Activated T-cell treated with anti-CD3 and anti-CD28 coated beads, Interleukin-2, amount 50 U/mL, for 24 hours (primary cell): ENCODE measurements at regions not wholly inside any gene's neighbourhood (a gene's known extent, or its start where the extent isn't known, plus 50 kb on each side); places are given as distances from the start of the nearest gene placed in this dataset.

Source experiments
- DNase-seq: peaks from one replicate; pipeline ENCODE4 v3.0.0-alpha.2; 2020
- H3K27ac Mint-ChIP-seq: 2 replicates; pipeline ENCODE4 v1.8.0; 2020; ENCODE audit warnings: mild to moderate bottlenecking, mixed read lengths
- H3K27me3 Mint-ChIP-seq: 2 replicates; pipeline ENCODE4 v1.8.0; 2020; ENCODE audit warnings: mixed read lengths
- H3K36me3 Mint-ChIP-seq: 2 replicates; pipeline ENCODE4 v1.8.0; 2020; ENCODE audit warnings: low read depth, mixed read lengths
- H3K4me1 Mint-ChIP-seq: 2 replicates; pipeline ENCODE4 v1.8.0; 2020; ENCODE audit warnings: low read depth, mixed read lengths
- H3K4me3 Mint-ChIP-seq: 2 replicates; pipeline ENCODE4 v1.8.0; 2020; ENCODE audit warnings: mild to moderate bottlenecking, moderate library complexity, mixed read lengths
- H3K9me3 Mint-ChIP-seq: 2 replicates; pipeline ENCODE4 v1.8.0; 2020; ENCODE audit warnings: mixed read lengths

DNA sequence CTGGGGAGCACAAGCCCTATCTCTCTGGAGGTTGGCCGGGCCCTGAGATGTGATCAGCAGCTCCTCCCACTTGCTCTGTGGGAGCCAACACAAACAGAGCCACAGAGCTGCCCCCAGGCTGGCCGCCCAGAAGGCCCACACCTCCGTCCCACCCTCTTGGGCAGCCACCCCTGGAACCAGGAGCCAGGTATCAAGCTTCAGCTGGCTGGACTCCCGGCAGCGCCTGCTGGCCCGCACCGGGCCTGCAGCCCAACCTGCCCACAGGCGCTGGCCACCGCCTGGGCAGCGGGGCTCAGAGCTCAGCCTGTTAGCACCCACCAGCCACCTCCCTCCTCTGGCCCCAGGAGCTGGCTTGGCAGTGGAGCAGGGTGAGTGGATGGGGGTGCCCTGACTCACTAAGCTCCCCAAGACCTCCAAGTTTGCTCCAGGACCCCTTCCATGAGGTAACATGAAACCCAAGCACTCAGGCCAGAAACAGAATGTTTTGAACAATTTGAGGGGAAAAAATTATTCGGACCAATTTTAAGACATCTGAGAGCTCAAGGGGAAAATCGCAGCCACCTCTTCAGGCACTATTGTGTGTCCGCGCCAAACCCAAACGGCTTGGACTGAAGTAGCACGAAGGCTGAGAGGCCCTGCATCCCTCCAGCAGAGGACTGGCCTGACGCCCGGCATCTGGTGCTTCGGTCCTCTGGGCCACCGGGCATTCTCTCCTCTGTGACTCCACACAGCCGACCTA, 450.8 kb downstream of the SOX6 start:
- H3K27me3 Mint-ChIP-seq, result no peaks in the 10 kb centered on the region
- H3K9me3 Mint-ChIP-seq, result no peaks in the 10 kb centered on the region
- no peak overlapping the region for H3K27ac Mint-ChIP-seq
- no peak overlapping the region for H3K4me3 Mint-ChIP-seq
- no peaks in the 10 kb centered on the region for H3K4me1 Mint-ChIP-seq
- no peak for DNase-seq
- no peaks in the 10 kb centered on the region for H3K36me3 Mint-ChIP-seq

DNA sequence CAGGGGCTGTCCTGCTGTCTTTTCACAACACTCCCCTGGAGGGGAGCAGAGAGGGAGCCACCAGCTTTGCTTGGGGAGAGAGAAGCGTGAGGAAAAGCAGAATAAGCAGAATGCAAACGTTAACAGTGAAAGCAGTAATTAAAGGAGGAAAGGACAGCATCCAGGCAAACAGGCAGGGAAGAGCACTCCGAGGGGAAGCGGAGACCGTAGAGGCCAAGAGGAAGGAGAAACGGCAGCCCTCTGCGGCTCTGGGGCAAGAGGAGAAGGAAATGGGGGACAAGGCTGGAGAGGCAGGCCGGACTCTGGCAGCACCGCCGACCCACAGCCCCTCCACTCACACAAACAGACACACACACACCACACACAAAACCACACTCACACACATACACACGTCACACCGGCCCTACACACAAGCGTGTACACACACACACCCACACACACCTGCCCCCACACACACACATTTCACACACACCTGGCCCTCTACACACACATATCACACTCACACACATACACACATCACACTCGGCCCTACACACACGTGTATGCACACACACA, 449.8 kb downstream of the SOX6 start:
- Mint-ChIP-seq H3K4me3 (no peak overlapping the region), H3K27ac (no peak overlapping the region), H3K4me1 (no peaks in the 10 kb centered on the region), H3K36me3 (no peaks in the 10 kb centered on the region), H3K27me3 (no peaks in the 10 kb centered on the region), H3K9me3 (no peaks in the 10 kb centered on the region)
- no peak for DNase-seq

DNA sequence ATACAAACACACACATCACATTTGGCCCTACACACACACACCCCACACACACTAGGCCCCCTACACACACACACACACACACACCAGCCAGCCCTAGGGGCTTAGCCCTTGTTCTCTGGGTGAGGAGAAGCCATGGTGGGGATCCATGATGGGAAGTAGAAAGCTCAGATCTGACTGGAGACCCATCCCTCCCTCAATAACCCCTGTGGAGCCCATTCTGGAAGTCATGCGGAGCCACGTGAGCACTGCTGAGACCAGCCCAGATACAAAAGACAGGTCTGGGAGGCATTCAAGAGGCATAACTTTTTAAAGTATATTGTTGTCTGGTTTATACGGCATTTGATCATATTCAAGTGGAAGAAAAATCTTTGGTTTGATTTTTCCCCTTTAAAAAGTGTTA, 448.5 kb downstream of the SOX6 start:
- no peak for DNase-seq
- Mint-ChIP-seq H3K4me1 (no peaks in the 10 kb centered on the region), H3K27ac (no peak overlapping the region), H3K9me3 (no peaks in the 10 kb centered on the region), H3K4me3 (no peak overlapping the region), H3K36me3 (no peaks in the 10 kb centered on the region), H3K27me3 (no peaks in the 10 kb centered on the region)

DNA sequence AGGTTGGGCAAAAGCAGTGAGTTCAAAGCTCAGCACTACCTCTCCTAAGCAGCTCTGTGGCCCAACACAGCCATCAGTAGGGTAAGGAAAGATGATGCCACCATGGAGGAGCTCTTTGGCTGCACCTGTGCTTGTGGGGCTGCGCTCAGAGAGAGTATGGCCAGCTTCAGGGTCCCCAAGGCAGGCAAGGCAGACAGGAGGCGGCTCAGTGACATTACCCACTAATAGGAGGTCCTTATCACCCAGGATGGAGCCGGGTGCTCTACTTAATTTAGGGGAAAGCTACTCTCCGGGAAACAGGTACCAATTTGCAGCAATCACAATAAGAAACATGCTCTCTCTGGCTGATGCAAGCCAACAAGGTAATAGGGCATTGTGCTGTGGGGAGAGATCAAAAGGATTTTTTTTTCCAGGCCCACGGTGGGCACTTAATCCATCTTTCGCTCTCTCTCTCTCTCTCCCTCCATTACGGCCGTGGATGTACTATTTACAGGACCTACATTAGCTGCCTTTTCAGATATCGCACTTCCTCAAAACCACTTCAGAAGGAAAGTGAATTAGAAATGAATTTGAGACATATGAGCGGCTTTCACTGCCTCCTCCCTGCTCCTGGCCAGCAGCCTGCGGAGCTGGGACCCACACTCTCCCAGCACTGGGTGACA, 446.3 kb downstream of the SOX6 start:
- Mint-ChIP-seq H3K27me3 (no peaks in the 10 kb centered on the region), H3K27ac (no peak overlapping the region), H3K36me3 (no peaks in the 10 kb centered on the region), H3K4me1 (no peaks in the 10 kb centered on the region), H3K9me3 (no peaks in the 10 kb centered on the region), H3K4me3 (no peak overlapping the region)
- DNase-seq, result no peak

DNA sequence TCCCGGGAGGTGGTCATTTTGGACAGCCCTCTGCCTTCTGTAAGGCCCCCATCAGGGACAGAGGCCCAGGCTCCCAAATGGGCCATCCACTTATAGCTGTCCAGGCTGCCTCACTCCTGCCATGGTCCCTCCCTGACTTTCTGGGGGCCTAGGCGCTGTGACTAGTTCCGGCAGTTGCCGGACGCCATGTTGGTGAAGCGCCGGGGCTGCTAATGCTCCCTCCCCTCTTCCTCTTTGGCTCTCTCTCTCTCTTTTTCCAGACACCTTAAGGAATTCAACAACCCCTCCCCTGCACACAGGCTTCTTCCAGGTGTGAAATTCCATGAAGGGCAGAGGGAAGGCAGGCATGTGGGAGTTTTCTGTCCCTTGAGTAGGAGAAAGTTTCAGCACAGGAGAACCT, 445.6 kb downstream of the SOX6 start:
- Mint-ChIP-seq H3K4me1 (no peaks in the 10 kb centered on the region), H3K27me3 (no peaks in the 10 kb centered on the region), H3K36me3 (no peaks in the 10 kb centered on the region), H3K9me3 (no peaks in the 10 kb centered on the region), H3K27ac (no peak overlapping the region), H3K4me3 (no peak overlapping the region)
- no peak for DNase-seq

DNA sequence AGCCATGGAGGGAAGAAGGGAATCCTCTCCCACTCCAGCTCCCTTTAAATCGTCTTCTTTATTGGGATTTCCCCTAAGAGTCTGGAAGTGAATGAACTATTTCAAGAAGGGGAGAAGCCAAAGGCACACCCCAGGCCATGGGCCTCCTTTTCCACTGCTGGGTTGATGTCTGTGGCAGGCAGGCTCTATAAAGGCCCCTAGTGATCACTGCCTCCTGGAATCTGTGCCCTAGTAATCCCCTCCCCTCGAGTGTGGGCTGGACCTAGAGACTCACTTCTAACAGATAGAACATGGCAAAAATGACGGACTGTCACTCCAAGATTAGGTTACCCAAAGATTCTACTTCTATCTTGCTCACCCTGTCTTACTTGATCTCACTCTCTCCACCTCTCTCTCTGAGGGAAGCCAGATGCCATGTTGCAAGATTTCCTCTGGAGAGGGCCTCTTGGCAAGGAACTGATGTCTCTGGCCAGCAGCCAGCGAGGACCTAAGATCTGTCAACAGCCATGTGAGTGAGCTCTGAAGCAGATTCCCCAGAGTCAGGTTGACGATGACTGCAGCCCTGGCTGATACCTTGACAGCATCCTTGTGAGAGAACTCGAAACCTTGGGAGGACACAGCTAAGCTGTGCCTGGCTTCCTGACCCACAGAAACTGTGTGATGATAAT, 444.8 kb downstream of the SOX6 start:
- H3K27ac Mint-ChIP-seq, result no peak overlapping the region
- H3K4me3 Mint-ChIP-seq, result no peak overlapping the region
- H3K36me3 Mint-ChIP-seq, result no peaks in the 10 kb centered on the region
- H3K9me3 Mint-ChIP-seq, result peaks cover 3% of the 10 kb centered on the region
- no peak for DNase-seq
- H3K27me3 Mint-ChIP-seq, result no peaks in the 10 kb centered on the region
- no peaks in the 10 kb centered on the region for H3K4me1 Mint-ChIP-seq

DNA sequence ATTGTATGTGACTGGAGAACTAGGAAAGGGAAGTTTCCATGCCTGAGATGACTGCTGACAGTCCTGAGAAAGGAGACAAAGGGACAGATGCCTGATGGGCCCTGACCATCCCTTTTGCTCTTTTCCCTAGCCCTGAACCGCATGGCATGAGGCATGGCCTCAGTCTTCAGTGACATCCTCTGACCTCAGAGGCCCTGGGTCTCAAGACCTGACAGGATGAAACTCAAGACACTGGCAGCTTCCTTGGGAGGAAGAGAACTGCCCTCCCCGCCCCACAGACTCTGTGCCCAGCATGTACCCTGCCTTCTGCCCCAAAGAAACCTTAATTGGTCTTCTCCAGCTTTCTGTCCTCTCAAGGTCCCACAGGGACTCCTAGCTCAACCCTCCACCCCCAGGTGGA, 444.1 kb downstream of the SOX6 start:
- no peak for DNase-seq
- Mint-ChIP-seq H3K9me3 (peaks cover 3% of the 10 kb centered on the region), H3K4me3 (no peak overlapping the region), H3K27ac (no peak overlapping the region), H3K27me3 (no peaks in the 10 kb centered on the region), H3K36me3 (no peaks in the 10 kb centered on the region), H3K4me1 (no peaks in the 10 kb centered on the region)

DNA sequence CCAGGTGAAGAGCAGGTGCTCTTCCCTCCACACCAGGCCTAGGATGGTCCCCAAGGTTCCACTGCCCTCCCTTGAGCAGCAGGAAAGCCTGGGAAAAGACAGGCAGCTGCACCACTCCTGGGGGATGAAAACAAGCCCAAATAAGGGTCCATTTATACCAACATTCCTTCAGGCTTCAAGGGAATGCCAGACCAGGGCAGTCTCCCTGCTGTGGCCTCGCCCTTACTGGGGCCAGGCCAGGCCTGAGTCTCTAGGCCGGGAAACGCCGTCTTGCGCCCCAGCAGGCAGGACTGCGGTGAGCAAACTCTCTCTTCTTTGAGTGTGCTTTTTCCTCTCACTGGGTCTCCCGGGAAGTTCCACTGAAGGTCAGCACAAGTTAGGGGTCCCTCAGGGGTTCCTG, 443.5 kb downstream of the SOX6 start:
- no peak for DNase-seq
- Mint-ChIP-seq H3K4me3 (no peak overlapping the region), H3K4me1 (no peaks in the 10 kb centered on the region), H3K36me3 (no peaks in the 10 kb centered on the region), H3K9me3 (peaks cover 3% of the 10 kb centered on the region), H3K27me3 (no peaks in the 10 kb centered on the region), H3K27ac (no peak overlapping the region)

DNA sequence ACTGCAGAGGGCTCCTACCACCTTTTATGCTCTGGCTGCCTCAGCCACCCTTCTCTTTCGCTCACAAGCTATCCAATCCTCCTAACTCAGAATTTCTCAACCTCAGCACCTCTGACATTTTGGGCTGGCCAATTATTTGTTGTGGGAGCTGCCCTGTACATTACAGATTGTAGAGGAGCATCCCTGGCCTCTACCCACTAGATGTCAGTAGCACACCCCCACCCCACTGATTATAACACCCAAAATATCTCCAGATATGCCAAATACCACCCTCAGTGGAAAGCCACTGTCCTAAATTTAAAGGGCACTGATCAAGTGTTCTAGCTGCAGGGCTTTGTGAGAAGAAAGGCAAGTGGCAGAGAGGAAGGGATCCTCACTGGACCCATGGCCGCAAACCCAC, 443.1 kb downstream of the SOX6 start:
- DNase-seq, result no peak
- Mint-ChIP-seq H3K4me1 (no peaks in the 10 kb centered on the region), H3K4me3 (no peak overlapping the region), H3K27me3 (no peaks in the 10 kb centered on the region), H3K36me3 (no peaks in the 10 kb centered on the region), H3K9me3 (peaks cover 3% of the 10 kb centered on the region), H3K27ac (no peak overlapping the region)
